Activated B cell treated with CpG ODN at 0.5 μM for 24 hours (primary cell): ENCODE measurements at regions not wholly inside any gene's neighbourhood (a gene's known extent, or its start where the extent isn't known, plus 50 kb on each side); places are given as distances from the start of the nearest gene placed in this dataset.

Experiments used
- ATAC-seq: fragments of 200-7000 bp; cut with Tn5 transposase; one replicate; pipeline ENCODE4 v1.10.0; 2021; ENCODE audit warnings: low read depth, mild to moderate bottlenecking, moderate library complexity
- CTCF ChIA-PET: fragments of 350-600 bp; sonication (Branson Sonifier 250); formaldehyde crosslinking; loops from one replicate; lab custom pipeline; 2021; ENCODE audit warnings: antibody characterized with exemption; lab: Charles Lee
- POLR2A ChIA-PET: fragments of 350-600 bp; sonication (Branson Sonifier 250); formaldehyde crosslinking; loops from one replicate; lab custom pipeline; 2021; ENCODE audit warnings: antibody characterized with exemption; lab: Charles Lee
- DNase-seq: peaks from one replicate; pipeline ENCODE4 v3.0.0; 2022
- H3K27ac Mint-ChIP-seq: one replicate; pipeline ENCODE4 v1.8.0; 2020; ENCODE audit warnings: mixed read lengths
- H3K27me3 Mint-ChIP-seq: one replicate; pipeline ENCODE4 v1.8.0; 2021; ENCODE audit warnings: mixed read lengths
- H3K36me3 Mint-ChIP-seq: one replicate; pipeline ENCODE4 v1.8.0; 2021; ENCODE audit warnings: low read depth, mixed read lengths
- H3K4me1 Mint-ChIP-seq: one replicate; pipeline ENCODE4 v1.8.0; 2021; ENCODE audit warnings: mixed read lengths
- H3K4me3 Mint-ChIP-seq: one replicate; pipeline ENCODE4 v1.8.0; 2020; ENCODE audit warnings: mild to moderate bottlenecking, mixed read lengths
- H3K9me3 Mint-ChIP-seq: one replicate; pipeline ENCODE4 v1.8.0; 2020; ENCODE audit warnings: mixed read lengths
- CTCF ChIP-seq: fragments of 200-600 bp; IDR thresholded peaks from one replicate; pipeline ENCODE4 v1.8.0; 2022; ENCODE audit warnings: antibody characterized with exemption, mild to moderate bottlenecking
- intact Hi-C: fragments of 100-400 bp; cut with micrococcal nuclease; formaldehyde crosslinking; loops from one replicate; pipeline ENCODE4 v1.15.1; 2024

- CTCF ChIA-PET = no interaction called here
- no peaks in the 10 kb centered on the region for H3K4me1 Mint-ChIP-seq
- POLR2A ChIA-PET = no interaction called here
- DNase-seq (no peak), ATAC-seq (no peak)
- intact Hi-C loops = no loop called here
- no peaks in the 10 kb centered on the region for H3K9me3 Mint-ChIP-seq
- TF ChIP-seq CTCF = no peak
- no peaks in the 10 kb centered on the region for H3K36me3 Mint-ChIP-seq
- no peak overlapping the region for H3K4me3 Mint-ChIP-seq
- no peaks in the 10 kb centered on the region for H3K27me3 Mint-ChIP-seq
- no peak overlapping the region for H3K27ac Mint-ChIP-seq
Measured at GRCh38 chr5:40266952-40267351, 412.8 kb upstream of the PTGER4 start.

GRCh38 chr5:40261984-40262383, 417.7 kb upstream of the PTGER4 start:
- Mint-ChIP-seq H3K4me1 (no peaks in the 10 kb centered on the region), H3K27ac (no peak overlapping the region), H3K4me3 (no peak overlapping the region), H3K27me3 (no peaks in the 10 kb centered on the region), H3K36me3 (no peaks in the 10 kb centered on the region), H3K9me3 (no peaks in the 10 kb centered on the region)
- CTCF ChIA-PET = no interaction called here
- intact Hi-C loops = no loop called here
- TF ChIP-seq CTCF = no peak
- ATAC-seq = no peak
- no peak for DNase-seq
- POLR2A ChIA-PET = no interaction called here

- H3K9me3 Mint-ChIP-seq = no peaks in the 10 kb centered on the region
- H3K36me3 Mint-ChIP-seq = no peaks in the 10 kb centered on the region
- no peak for TF ChIP-seq CTCF
- H3K4me1 Mint-ChIP-seq = no peaks in the 10 kb centered on the region
- DNase-seq (no peak), ATAC-seq (no peak)
- ChIA-PET CTCF (no interaction called here), POLR2A (no interaction called here)
- no peak overlapping the region for H3K4me3 Mint-ChIP-seq
- H3K27me3 Mint-ChIP-seq = no peaks in the 10 kb centered on the region
- no peak overlapping the region for H3K27ac Mint-ChIP-seq
- intact Hi-C loops = no loop called here
Measured at GRCh38 chr5:40260361-40260760, 419.4 kb upstream of the PTGER4 start.

GRCh38 chr5:40258222-40258621, 421.5 kb upstream of the PTGER4 start:
- no peak overlapping the region for H3K4me3 Mint-ChIP-seq
- ATAC-seq (no peak), DNase-seq (no peak)
- H3K36me3 Mint-ChIP-seq = no peaks in the 10 kb centered on the region
- H3K4me1 Mint-ChIP-seq = no peaks in the 10 kb centered on the region
- POLR2A ChIA-PET = no interaction called here
- intact Hi-C loops = no loop called here
- CTCF ChIA-PET = no interaction called here
- no peaks in the 10 kb centered on the region for H3K27me3 Mint-ChIP-seq
- TF ChIP-seq CTCF = no peak
- no peaks in the 10 kb centered on the region for H3K9me3 Mint-ChIP-seq
- no peak overlapping the region for H3K27ac Mint-ChIP-seq

- Mint-ChIP-seq H3K4me1 (peaks cover 3% of the 10 kb centered on the region), H3K27me3 (no peaks in the 10 kb centered on the region), H3K9me3 (peaks cover 10% of the 10 kb centered on the region), H3K36me3 (no peaks in the 10 kb centered on the region), H3K4me3 (no peak overlapping the region), H3K27ac (no peak overlapping the region)
- POLR2A ChIA-PET = no interaction called here
- ATAC-seq (no peak), DNase-seq (no peak)
- TF ChIP-seq CTCF = no peak
- intact Hi-C loops = no loop called here
- CTCF ChIA-PET = no interaction called here
Measured at GRCh38 chr5:40240671-40241070, 439.0 kb upstream of the PTGER4 start.
